ENCODE measurements at regions not wholly inside any gene's neighbourhood (a gene's known extent, or its start where the extent isn't known, plus 50 kb on each side); places are given as distances from the start of the nearest gene placed in this dataset.

DNA sequence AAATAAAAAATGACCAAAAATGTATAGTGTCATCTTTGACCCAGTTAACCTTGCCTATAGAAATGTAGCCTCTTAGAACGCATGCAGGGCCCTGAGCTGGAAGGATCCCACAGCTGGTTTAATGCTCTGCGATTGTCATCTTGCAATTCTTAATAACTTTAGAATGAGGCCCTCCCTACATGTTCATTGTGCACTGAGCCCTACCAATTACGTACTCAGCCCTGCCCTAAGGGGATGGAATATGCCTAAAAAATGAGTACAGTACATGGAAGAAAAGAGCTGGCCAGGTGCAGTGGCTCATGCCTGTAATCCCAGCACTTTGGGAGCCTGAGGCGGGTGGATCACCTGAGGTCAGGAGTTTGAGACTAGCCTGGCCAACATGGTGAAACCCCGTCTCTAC lies 57.8 kb upstream of the BCAR3 start:
- no peak overlapping the region for H3K4me3 ChIP-seq (ENCODE audit: low read depth in 1 of 2, low read length in 2 of 2)
- no peaks in the 10 kb centered on the region for H3K36me3 ChIP-seq (ENCODE audit: insufficient read depth, low read length)
- no peaks in the 10 kb centered on the region for H3K4me1 ChIP-seq (ENCODE audit: insufficient read depth, low read length)
- no peaks in the 10 kb centered on the region for H3K9me3 ChIP-seq (ENCODE audit: low read length)
- no peak overlapping the region for H3K9ac ChIP-seq (ENCODE audit: low read length)
- no peaks in the 10 kb centered on the region for H3K27me3 ChIP-seq (ENCODE audit: control insufficient read depth in 1 of 2, insufficient read depth in 2 of 2, low read length in 2 of 2)
- H3K27ac ChIP-seq (ENCODE audit: low read depth, low read length): no peak overlapping the region

DNA sequence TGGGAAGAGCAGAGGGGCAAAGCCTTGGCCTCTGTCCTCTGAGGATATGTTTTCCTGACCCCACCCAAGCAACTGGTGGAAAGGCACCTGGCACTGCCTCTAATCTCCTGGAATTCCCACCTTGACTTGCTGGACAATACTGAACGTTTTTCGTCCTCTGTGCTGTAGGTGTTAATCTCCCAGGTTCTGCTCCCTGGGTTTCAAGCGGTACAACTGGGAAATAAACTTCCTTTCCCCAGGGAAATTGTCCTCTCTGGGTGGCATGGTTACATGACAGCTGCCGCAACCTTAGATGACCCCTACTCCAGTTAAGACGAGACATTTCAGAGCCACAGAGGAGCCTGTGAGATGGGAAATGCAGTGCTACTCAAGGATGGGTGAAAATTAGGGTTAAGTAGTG lies 57.3 kb upstream of the BCAR3 start:
- no peak overlapping the region for H3K27ac ChIP-seq (ENCODE audit: low read depth, low read length)
- H3K4me1 ChIP-seq (ENCODE audit: insufficient read depth, low read length): no peaks in the 10 kb centered on the region
- no peak overlapping the region for H3K4me3 ChIP-seq (ENCODE audit: low read depth in 1 of 2, low read length in 2 of 2)
- no peaks in the 10 kb centered on the region for H3K9me3 ChIP-seq (ENCODE audit: low read length)
- H3K36me3 ChIP-seq (ENCODE audit: insufficient read depth, low read length): no peaks in the 10 kb centered on the region
- H3K9ac ChIP-seq (ENCODE audit: low read length): no peak overlapping the region
- no peaks in the 10 kb centered on the region for H3K27me3 ChIP-seq (ENCODE audit: control insufficient read depth in 1 of 2, insufficient read depth in 2 of 2, low read length in 2 of 2)

DNA sequence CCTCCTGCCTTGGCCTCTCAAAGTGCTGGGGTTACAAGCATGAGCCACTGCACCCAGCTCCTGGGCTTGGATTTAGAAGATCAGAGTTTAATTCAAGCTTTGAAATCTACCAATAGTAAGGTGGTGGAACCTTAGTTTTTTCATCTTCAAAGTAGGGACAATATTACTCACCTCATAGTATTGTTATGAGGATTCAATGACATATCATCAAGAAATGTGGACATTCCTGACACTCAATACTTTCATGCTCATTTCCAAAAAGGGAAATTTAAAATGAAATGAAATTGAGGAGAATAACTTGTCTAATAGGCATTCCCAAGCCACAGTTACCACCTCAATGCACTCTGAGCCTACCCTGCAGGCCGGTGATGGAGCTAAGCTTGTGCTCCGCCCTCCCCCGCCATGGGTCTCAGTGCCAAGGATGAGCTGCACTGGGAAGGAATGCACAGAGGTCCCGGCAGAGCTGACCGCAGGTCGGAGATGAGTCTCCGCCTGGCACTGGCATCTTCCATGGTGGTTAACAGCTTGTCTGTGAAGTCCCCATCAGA lies 56.5 kb upstream of the BCAR3 start:
- H3K27ac ChIP-seq (ENCODE audit: low read depth, low read length): no peak overlapping the region

DNA sequence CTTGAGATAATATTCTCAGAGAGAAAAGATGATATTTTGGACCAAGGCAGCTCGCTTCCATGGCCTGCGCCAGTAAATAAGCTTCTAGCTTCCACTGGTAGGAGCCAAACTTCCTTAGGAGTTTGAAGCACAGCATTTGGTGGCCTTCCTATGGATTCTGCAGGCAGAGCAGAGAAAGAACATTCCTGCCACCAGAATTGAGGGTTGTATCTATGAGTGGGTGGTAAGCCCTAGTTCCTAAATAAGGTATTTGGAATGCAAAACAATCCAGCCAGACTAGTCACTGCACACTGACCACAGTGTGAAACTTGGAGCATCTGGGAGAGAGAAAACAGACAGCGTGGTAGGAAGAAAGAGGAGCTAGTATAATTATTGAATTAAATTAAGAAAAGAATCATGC lies 54.1 kb upstream of the BCAR3 start:
- Histone ChIP-seq H3K9ac (ENCODE audit: low read length) (no peak overlapping the region), H3K4me3 (ENCODE audit: low read depth in 1 of 2, low read length in 2 of 2) (no peak overlapping the region), H3K4me1 (ENCODE audit: insufficient read depth, low read length) (no peaks in the 10 kb centered on the region), H3K9me3 (ENCODE audit: low read length) (no peaks in the 10 kb centered on the region), H3K27me3 (ENCODE audit: control insufficient read depth in 1 of 2, insufficient read depth in 2 of 2, low read length in 2 of 2) (no peaks in the 10 kb centered on the region), H3K36me3 (ENCODE audit: insufficient read depth, low read length) (no peaks in the 10 kb centered on the region), H3K27ac (ENCODE audit: low read depth, low read length) (no peak overlapping the region)

More for the DNA sequence above, 56.5 kb upstream of the BCAR3 start:
- no peak overlapping the region for H3K9ac ChIP-seq (ENCODE audit: low read length)
- H3K9me3 ChIP-seq (ENCODE audit: low read length): no peaks in the 10 kb centered on the region
- no peak overlapping the region for H3K4me3 ChIP-seq (ENCODE audit: low read depth in 1 of 2, low read length in 2 of 2)
- H3K4me1 ChIP-seq (ENCODE audit: insufficient read depth, low read length): no peaks in the 10 kb centered on the region
- no peaks in the 10 kb centered on the region for H3K27me3 ChIP-seq (ENCODE audit: control insufficient read depth in 1 of 2, insufficient read depth in 2 of 2, low read length in 2 of 2)
- no peaks in the 10 kb centered on the region for H3K36me3 ChIP-seq (ENCODE audit: insufficient read depth, low read length)

DNA sequence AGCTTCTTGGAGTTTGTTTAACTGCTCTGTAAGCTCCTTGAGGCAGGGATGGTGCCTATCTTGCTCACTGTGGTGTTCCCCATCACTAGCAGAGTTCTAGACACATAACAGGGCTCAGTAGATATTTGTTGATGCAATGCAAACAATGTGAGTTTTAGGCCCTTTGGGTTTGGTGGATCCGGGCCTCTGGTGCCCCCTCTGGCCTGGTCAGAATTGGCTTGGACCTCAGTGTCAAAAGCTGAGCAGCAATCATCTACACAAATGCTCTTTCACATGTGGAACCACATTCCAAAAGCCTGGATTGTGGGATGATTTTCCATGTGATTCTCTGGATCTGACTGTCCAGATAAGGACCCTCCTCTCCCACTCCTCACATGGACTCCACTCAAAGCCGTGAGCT lies 53.4 kb upstream of the BCAR3 start:
- no peaks in the 10 kb centered on the region for H3K27me3 ChIP-seq (ENCODE audit: control insufficient read depth in 1 of 2, insufficient read depth in 2 of 2, low read length in 2 of 2)
- no peak overlapping the region for H3K27ac ChIP-seq (ENCODE audit: low read depth, low read length)
- H3K4me1 ChIP-seq (ENCODE audit: insufficient read depth, low read length): no peaks in the 10 kb centered on the region

DNA sequence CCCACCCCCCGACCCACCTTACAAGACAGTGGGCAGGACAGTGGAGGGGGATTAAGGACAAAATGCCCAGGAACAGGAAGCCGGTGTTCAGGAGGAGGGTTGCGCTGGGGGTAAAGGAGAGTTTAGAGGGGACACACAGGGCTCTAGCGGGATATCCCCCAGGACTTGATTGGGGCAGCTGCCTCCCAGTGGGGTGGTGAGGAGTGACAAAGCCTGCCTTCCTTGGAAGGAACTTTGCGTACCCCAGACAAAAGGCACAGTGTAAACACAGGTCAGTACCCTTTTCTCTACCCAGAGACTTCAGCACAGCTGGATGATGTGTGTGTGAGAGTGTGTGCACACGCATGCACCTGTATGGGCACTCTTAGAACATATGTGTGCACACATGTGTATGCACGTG lies 51.7 kb upstream of the BCAR3 start:
- Histone ChIP-seq H3K4me3 (ENCODE audit: low read depth in 1 of 2, low read length in 2 of 2) (no peak overlapping the region), H3K36me3 (ENCODE audit: insufficient read depth, low read length) (no peaks in the 10 kb centered on the region), H3K27me3 (ENCODE audit: control insufficient read depth in 1 of 2, insufficient read depth in 2 of 2, low read length in 2 of 2) (no peaks in the 10 kb centered on the region), H3K27ac (ENCODE audit: low read depth, low read length) (no peak overlapping the region), H3K9ac (ENCODE audit: low read length) (no peak overlapping the region), H3K4me1 (ENCODE audit: insufficient read depth, low read length) (no peaks in the 10 kb centered on the region), H3K9me3 (ENCODE audit: low read length) (no peaks in the 10 kb centered on the region)

More for the DNA sequence above, 53.4 kb upstream of the BCAR3 start:
- Histone ChIP-seq H3K9ac (ENCODE audit: low read length) (no peak overlapping the region), H3K4me3 (ENCODE audit: low read depth in 1 of 2, low read length in 2 of 2) (no peak overlapping the region), H3K9me3 (ENCODE audit: low read length) (no peaks in the 10 kb centered on the region), H3K36me3 (ENCODE audit: insufficient read depth, low read length) (no peaks in the 10 kb centered on the region)

DNA sequence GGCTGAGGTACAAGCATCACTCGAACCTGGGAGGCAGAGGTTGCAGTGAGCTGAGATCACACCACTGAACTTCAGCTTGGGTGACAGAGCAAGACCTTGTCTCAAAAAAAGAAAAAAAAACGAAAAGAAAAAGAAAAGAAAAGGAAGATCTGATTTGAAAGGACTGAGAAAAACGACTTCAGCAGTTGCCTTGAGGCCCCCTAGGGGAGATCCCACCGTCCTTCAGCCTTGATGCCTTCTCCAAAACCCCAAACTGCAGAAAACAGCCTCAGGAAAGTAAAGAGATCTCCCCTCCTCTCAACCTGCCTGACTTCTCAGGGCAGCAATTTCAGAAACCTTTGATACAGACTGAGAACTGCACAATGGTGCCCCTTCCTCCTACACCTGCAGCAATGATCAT lies 50.9 kb upstream of the BCAR3 start:
- Histone ChIP-seq H3K27me3 (ENCODE audit: control insufficient read depth in 1 of 2, insufficient read depth in 2 of 2, low read length in 2 of 2) (no peaks in the 10 kb centered on the region), H3K9ac (ENCODE audit: low read length) (no peak overlapping the region), H3K9me3 (ENCODE audit: low read length) (no peaks in the 10 kb centered on the region), H3K4me1 (ENCODE audit: insufficient read depth, low read length) (no peaks in the 10 kb centered on the region), H3K4me3 (ENCODE audit: low read depth in 1 of 2, low read length in 2 of 2) (no peak overlapping the region), H3K36me3 (ENCODE audit: insufficient read depth, low read length) (no peaks in the 10 kb centered on the region), H3K27ac (ENCODE audit: low read depth, low read length) (no peak overlapping the region)

All from muscle layer of colon (tissue), 2 donors.